OCI-LY1 (cell line): ENCODE measurements at regions not wholly inside any gene's neighbourhood (a gene's known extent, or its start where the extent isn't known, plus 50 kb on each side); places are given as distances from the start of the nearest gene placed in this dataset.

Experiments used
- H2AFZ ChIP-seq: fragments of 200-600 bp; sonication (generic), shearing (Covaris generic); 2 replicates; pipeline ENCODE4 v1.6.0; 2014; ENCODE audit warnings: antibody characterized with exemption, mild to moderate bottlenecking, low read length
- H3F3A ChIP-seq: fragments of 200-600 bp; sonication (generic), shearing (Covaris generic); 2 replicates; pipeline ENCODE4 v1.6.0; 2014; ENCODE audit warnings: mild to moderate bottlenecking, antibody characterized with exemption, low read length, moderate library complexity; ENCODE audit not compliant: insufficient read depth
- H3K27ac ChIP-seq: fragments of 200-600 bp; sonication (generic); 2 replicates; pipeline ENCODE4 v1.5.1; 2014; ENCODE audit warnings: low read length, mixed run types, mild to moderate bottlenecking, low read depth; ENCODE audit not compliant: poor library complexity, severe bottlenecking
- H3K27me3 ChIP-seq: fragments of 200-600 bp; sonication (generic); 2 replicates; pipeline ENCODE4 v1.6.0; 2014; ENCODE audit warnings: antibody characterized with exemption, mild to moderate bottlenecking, low read length, moderate library complexity; ENCODE audit not compliant: insufficient read depth
- H3K36me3 ChIP-seq: fragments of 200-600 bp; sonication (generic); 2 replicates; pipeline ENCODE4 v1.6.1; 2014; ENCODE audit warnings: mild to moderate bottlenecking, antibody characterized with exemption, low read length, moderate library complexity, mixed read lengths; ENCODE audit not compliant: insufficient read depth
- H3K4me1 ChIP-seq: fragments of 200-600 bp; sonication (generic); 2 replicates; pipeline ENCODE4 v1.5.1; 2014; ENCODE audit warnings: mild to moderate bottlenecking, low read length, moderate library complexity; ENCODE audit not compliant: insufficient read depth, severe bottlenecking
- H3K4me2 ChIP-seq: fragments of 200-600 bp; sonication (generic), shearing (Covaris generic); 2 replicates; pipeline ENCODE4 v1.6.1; 2014; ENCODE audit warnings: low read length
- H3K4me3 ChIP-seq: fragments of 200-600 bp; sonication (generic); 2 replicates; pipeline ENCODE4 v1.5.1; 2014; ENCODE audit warnings: low read length, low read depth, mild to moderate bottlenecking, mixed read lengths; ENCODE audit not compliant: poor library complexity, severe bottlenecking
- H3K79me2 ChIP-seq: fragments of 200-600 bp; shearing (Covaris generic); 2 replicates; pipeline ENCODE4 v1.6.1; 2016; ENCODE audit warnings: mixed run types, low read length, mixed read lengths; ENCODE audit not compliant: insufficient read depth
- H3K9ac ChIP-seq: fragments of 200-600 bp; sonication (generic), shearing (Covaris generic); 2 replicates; pipeline ENCODE4 v1.6.1; 2014; ENCODE audit warnings: mild to moderate bottlenecking, low read length, mixed read lengths
- H3K9me2 ChIP-seq: fragments of 200-600 bp; sonication (generic), shearing (Covaris generic); 2 replicates; pipeline ENCODE4 v1.6.1; 2014; ENCODE audit warnings: low read depth, mild to moderate bottlenecking, low read length, mixed read lengths
- H3K9me3 ChIP-seq: fragments of 200-600 bp; shearing (Covaris generic); 2 replicates; pipeline ENCODE4 v1.6.1; 2014; ENCODE audit warnings: low read length, mixed read lengths
- H4K20me1 ChIP-seq: fragments of 200-600 bp; sonication (generic), shearing (Covaris generic); 2 replicates; pipeline ENCODE4 v1.6.0; 2016; ENCODE audit warnings: mild to moderate bottlenecking, low read length; ENCODE audit not compliant: insufficient read depth
- EZH2 ChIP-seq: fragments of 200-600 bp; sonication (generic), shearing (Covaris generic); IDR thresholded peaks from 2 replicates; pipeline ENCODE4 v1.8.0; 2017; ENCODE audit warnings: borderline replicate concordance, mixed run types, mild to moderate bottlenecking, antibody characterized with exemption, low read length, moderate library complexity, mixed read lengths
- TF ChIP-seq, protein P1 (sequence below): fragments of 200-600 bp; sonication (generic), shearing (Covaris generic); IDR thresholded peaks from 2 replicates; pipeline ENCODE4 v1.5.1; 2017; ENCODE audit warnings: mild to moderate bottlenecking, antibody characterized with exemption, low read length, moderate library complexity, mixed read lengths

DNA sequence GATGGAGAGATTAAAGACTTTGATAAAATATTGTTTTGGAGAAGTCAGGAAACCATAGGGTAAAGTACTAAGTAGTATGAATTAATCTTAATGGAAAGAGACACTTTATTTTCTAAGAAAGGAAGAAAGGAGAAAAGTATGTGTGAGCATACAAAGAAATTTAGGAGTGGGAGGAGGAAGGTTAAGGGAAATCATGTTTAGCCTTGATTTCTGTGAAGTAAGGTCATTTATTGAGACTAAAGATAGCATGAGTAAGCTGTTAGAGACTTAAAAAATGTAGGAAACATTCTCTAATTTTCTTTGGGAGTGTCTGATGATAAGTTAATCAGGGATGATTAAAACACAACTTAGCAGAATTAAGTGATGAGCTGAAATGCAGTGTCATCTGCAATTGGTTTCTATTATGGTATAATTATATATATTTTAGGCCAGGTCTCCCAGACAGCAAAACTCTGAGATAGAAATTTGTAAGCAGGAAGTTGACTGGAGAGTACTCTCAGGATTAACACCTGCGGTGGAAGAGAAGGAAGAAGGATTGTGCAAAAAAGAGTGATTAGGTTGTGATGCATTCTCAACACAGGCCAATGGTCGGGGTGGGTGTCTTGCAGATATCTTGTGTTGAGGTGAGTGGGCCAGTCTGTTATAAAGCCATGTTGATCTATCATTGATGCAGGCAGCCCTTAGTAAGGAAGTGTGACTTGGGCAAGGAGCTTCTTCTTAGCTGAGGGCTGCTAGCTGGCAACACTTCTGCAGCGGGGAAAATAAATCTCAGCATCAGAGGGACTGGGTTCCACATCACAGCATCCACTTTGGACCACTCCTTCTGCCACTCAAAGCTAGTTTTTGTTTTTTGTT lies 256.2 kb downstream of the AEBP2 start:
- H3K9me2 ChIP-seq: no peaks in the 10 kb centered on the region
- H3K36me3 ChIP-seq: no peaks in the 10 kb centered on the region
- H3K4me2 ChIP-seq: no peak overlapping the region
- no peak for TF ChIP-seq EZH2
- TF ChIP-seq, protein P1, sequence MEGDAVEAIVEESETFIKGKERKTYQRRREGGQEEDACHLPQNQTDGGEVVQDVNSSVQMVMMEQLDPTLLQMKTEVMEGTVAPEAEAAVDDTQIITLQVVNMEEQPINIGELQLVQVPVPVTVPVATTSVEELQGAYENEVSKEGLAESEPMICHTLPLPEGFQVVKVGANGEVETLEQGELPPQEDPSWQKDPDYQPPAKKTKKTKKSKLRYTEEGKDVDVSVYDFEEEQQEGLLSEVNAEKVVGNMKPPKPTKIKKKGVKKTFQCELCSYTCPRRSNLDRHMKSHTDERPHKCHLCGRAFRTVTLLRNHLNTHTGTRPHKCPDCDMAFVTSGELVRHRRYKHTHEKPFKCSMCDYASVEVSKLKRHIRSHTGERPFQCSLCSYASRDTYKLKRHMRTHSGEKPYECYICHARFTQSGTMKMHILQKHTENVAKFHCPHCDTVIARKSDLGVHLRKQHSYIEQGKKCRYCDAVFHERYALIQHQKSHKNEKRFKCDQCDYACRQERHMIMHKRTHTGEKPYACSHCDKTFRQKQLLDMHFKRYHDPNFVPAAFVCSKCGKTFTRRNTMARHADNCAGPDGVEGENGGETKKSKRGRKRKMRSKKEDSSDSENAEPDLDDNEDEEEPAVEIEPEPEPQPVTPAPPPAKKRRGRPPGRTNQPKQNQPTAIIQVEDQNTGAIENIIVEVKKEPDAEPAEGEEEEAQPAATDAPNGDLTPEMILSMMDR: no peak
- H3K79me2 ChIP-seq: no peaks in the 10 kb centered on the region
- no peaks in the 10 kb centered on the region for H3K4me1 ChIP-seq
- no peaks in the 10 kb centered on the region for H3F3A ChIP-seq
- no peak overlapping the region for H2AFZ ChIP-seq
- no peaks in the 10 kb centered on the region for H3K27me3 ChIP-seq
- no peak overlapping the region for H3K27ac ChIP-seq
- H3K9me3 ChIP-seq: no peaks in the 10 kb centered on the region
- no peaks in the 10 kb centered on the region for H4K20me1 ChIP-seq
- H3K4me3 ChIP-seq: no peak overlapping the region
- no peak overlapping the region for H3K9ac ChIP-seq

DNA sequence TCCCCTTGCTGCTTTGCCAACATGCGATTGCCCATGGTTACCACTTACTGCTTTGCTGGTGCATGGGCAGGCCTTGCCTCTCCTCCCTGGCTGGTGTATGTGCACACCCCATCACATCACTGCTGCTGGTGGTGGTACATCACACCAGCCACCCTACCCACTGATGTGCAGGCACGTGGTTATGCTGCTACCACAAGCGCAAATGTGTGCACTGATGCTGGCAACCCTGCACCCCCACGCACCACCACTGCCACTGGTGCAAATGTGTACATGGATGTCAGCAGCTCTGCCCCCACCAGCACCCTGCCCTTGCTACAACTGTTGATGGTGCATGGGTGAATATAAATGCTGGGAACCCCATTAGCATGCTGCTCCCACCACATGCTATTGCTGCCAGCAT lies 261.7 kb downstream of the AEBP2 start:
- H3K4me2 ChIP-seq: no peak overlapping the region
- no peak overlapping the region for H3K9ac ChIP-seq
- no peak overlapping the region for H2AFZ ChIP-seq
- no peaks in the 10 kb centered on the region for H3K9me3 ChIP-seq
- H3K27ac ChIP-seq: no peak overlapping the region
- no peaks in the 10 kb centered on the region for H3K36me3 ChIP-seq
- H3F3A ChIP-seq: no peaks in the 10 kb centered on the region
- TF ChIP-seq EZH2: no peak
- TF ChIP-seq, protein P1: no peak
- no peaks in the 10 kb centered on the region for H3K9me2 ChIP-seq
- H4K20me1 ChIP-seq: no peaks in the 10 kb centered on the region
- H3K4me3 ChIP-seq: no peak overlapping the region
- H3K27me3 ChIP-seq: no peaks in the 10 kb centered on the region
- no peaks in the 10 kb centered on the region for H3K79me2 ChIP-seq
- H3K4me1 ChIP-seq: no peaks in the 10 kb centered on the region

DNA sequence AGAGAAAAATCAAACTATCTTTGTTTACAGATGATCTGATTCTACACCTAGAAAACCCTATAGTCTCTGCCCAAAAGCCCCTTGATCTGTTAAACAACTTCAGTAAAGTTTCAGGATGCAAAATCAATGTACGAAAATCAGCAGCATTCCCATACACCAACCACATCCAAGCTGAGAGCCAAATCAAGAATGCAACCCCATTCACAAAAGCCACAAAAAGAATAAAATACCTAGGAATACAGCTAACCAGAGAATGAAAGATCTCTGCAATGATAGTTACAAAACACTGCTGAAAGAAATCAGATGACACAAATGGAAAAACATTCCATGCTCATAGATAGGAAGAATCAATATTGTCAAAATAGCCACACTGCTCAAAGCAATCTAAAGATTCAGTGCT lies 265.7 kb downstream of the AEBP2 start:
- H3K4me1 ChIP-seq: no peaks in the 10 kb centered on the region
- H3K9me2 ChIP-seq: no peaks in the 10 kb centered on the region
- no peaks in the 10 kb centered on the region for H3K9me3 ChIP-seq
- TF ChIP-seq, protein P1: no peak
- no peak for TF ChIP-seq EZH2
- H3K9ac ChIP-seq: no peak overlapping the region
- H3K4me2 ChIP-seq: no peak overlapping the region
- no peaks in the 10 kb centered on the region for H3K79me2 ChIP-seq
- H4K20me1 ChIP-seq: no peaks in the 10 kb centered on the region
- H3K27me3 ChIP-seq: no peaks in the 10 kb centered on the region
- H3K27ac ChIP-seq: no peak overlapping the region
- no peak overlapping the region for H3K4me3 ChIP-seq
- H2AFZ ChIP-seq: no peak overlapping the region
- no peaks in the 10 kb centered on the region for H3F3A ChIP-seq
- no peaks in the 10 kb centered on the region for H3K36me3 ChIP-seq
